Panc1 (cell line): ENCODE measurements at regions not wholly inside any gene's neighbourhood (a gene's known extent, or its start where the extent isn't known, plus 50 kb on each side); places are given as distances from the start of the nearest gene placed in this dataset.

Experiments used
- ATAC-seq: fragments of 200-7000 bp; cut with Tn5 transposase; 2 replicates; pipeline ENCODE4 v1.9.1; 2020; ENCODE audit warnings: mild to moderate bottlenecking, moderate library complexity
- BruUV-seq: library from RNA; stranded (reverse); fragments of 400-500 nt; replicated peaks from 2 replicates; lab custom pipeline; 2021; lab: Mats Ljungman, UMichigan
- CTCF ChIA-PET: fragments of 300-600 bp; sonication (Branson Sonifier 250); formaldehyde crosslinking; loops from one replicate; lab custom pipeline; 2022; ENCODE audit warnings: antibody characterized with exemption; lab: Charles Lee
- POLR2A ChIA-PET: fragments of 300-600 bp; sonication (Branson Sonifier 250); formaldehyde crosslinking; loops from one replicate; lab custom pipeline; 2022; ENCODE audit warnings: antibody characterized with exemption; lab: Charles Lee
- DNase-seq: peaks from one replicate; pipeline ENCODE4 v3.0.0-alpha.2; 2010; ENCODE audit warnings: low read depth, low spot score
- H3K27ac ChIP-seq: 2 replicates; pipeline ENCODE4 v1.5.1; 2011; ENCODE audit warnings: mild to moderate bottlenecking, low read length, inconsistent platforms
- H3K27me3 ChIP-seq: fragments of 200-500 bp; sonication (Bioruptor generic); 2 replicates; pipeline ENCODE4 v1.6.0; 2014; ENCODE audit warnings: low read length, inconsistent platforms; ENCODE audit not compliant: control insufficient read depth, insufficient read depth
- H3K36me3 ChIP-seq: fragments of 200-500 bp; sonication (Bioruptor generic); 2 replicates; pipeline ENCODE4 v1.5.1; 2014; ENCODE audit warnings: inconsistent platforms, mild to moderate bottlenecking, low read length, moderate library complexity; ENCODE audit not compliant: control insufficient read depth, insufficient read depth
- H3K4me1 ChIP-seq: 2 replicates; pipeline ENCODE4 v1.5.1; 2011; ENCODE audit warnings: inconsistent platforms, mild to moderate bottlenecking, low read length, moderate library complexity; ENCODE audit not compliant: control insufficient read depth, insufficient read depth
- H3K4me3 ChIP-seq, 2 experiments: 2 replicates each; pipeline ENCODE4 v1.5.1; 2011 to 2012; ENCODE audit warnings: low read depth in 2 of 2, low read length in 2 of 2, mild to moderate bottlenecking in 2 of 2, inconsistent platforms in 1 of 2, moderate library complexity in 1 of 2
- H3K9me3 ChIP-seq: fragments of 200-500 bp; sonication (Bioruptor generic); 2 replicates; pipeline ENCODE4 v1.5.1; 2014; ENCODE audit warnings: low read depth, mild to moderate bottlenecking, inconsistent platforms, low read length, moderate library complexity; ENCODE audit not compliant: control insufficient read depth, insufficient read depth
- CTCF ChIP-seq: fragments of 450-650 bp; IDR thresholded peaks from 2 replicates; pipeline ENCODE4 v1.5.1; 2017; ENCODE audit warnings: mild to moderate bottlenecking
- POLR2AphosphoS5 ChIP-seq: IDR thresholded peaks from 2 replicates; pipeline ENCODE4 v1.6.1; 2012; ENCODE audit warnings: mild to moderate bottlenecking, low read depth, low read length, moderate library complexity
- REST ChIP-seq, 2 experiments: IDR thresholded peaks; 2 replicates each; pipeline ENCODE4 v1.6.1; 2011 to 2012; ENCODE audit warnings: low read depth in 2 of 2, control low read depth in 1 of 2, low read length in 1 of 2, mild to moderate bottlenecking in 1 of 2, moderate library complexity in 1 of 2; ENCODE audit not compliant: insufficient read depth in 1 of 2
- SIN3A ChIP-seq: IDR thresholded peaks from 2 replicates; pipeline ENCODE4 v1.6.1; 2012; ENCODE audit warnings: low read depth, mild to moderate bottlenecking, low read length, moderate library complexity, borderline replicate concordance; ENCODE audit not compliant: insufficient read depth
- TCF7L2 ChIP-seq: IDR thresholded peaks from 2 replicates; pipeline ENCODE4 v1.6.1; 2011; ENCODE audit warnings: mild to moderate bottlenecking, low read depth, low read length, inconsistent platforms
- in situ Hi-C: cut with HindIII; loops from 2 replicates; pipeline ENCODE4 v1.10.0; 2016; ENCODE audit warnings: low sequenced_read_pairs, low pct_unique_long_range_greater_than_20kb
- intact Hi-C: fragments of 100-400 bp; cut with micrococcal nuclease; formaldehyde crosslinking; loops from one replicate; pipeline ENCODE4 v1.10.0; 2022; ENCODE audit not compliant: unreplicated experiment

DNA sequence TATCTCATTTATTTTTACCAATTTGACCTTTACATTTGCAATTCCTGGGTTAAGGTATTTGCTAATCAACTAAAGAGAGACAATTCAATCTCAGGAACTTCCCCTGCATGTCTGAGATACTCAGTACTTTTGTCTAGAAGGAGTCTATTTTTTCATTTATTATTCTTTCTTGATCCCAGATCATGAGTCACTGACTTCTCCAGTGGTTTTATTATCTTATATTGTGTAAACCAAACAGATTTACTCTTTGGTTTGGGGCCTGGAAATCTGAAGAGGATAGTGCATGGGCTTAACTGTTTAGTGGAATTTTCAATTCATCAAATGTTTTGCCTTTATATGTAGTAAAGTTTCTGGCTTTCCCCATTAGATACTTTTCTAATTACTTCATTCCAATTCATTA, 185.4 kb downstream of the ALG10B start:
- no peaks in the 10 kb centered on the region for H3K36me3 ChIP-seq
- no peak overlapping the region for H3K4me3 ChIP-seq
- no peaks in the 10 kb centered on the region for H3K4me1 ChIP-seq
- TF ChIP-seq CTCF: no peak
- TF ChIP-seq TCF7L2: no peak
- no peak for TF ChIP-seq POLR2AphosphoS5
- no peak for TF ChIP-seq REST (IDR thresholded peaks at IDR 0.05; ENCODE audit: insufficient read depth in 1 of 2, low read depth in 2 of 2, low read length in 1 of 2)
- no peak for TF ChIP-seq SIN3A
- H3K27ac ChIP-seq: no peak overlapping the region
- BruUV-seq: no TSS peak
- POLR2A ChIA-PET: interaction anchor here (0.6 kb wide), 1 partner anchor 269 kb away, joined by 3 read pairs; no protein-coding TSS in a partner anchor
- H3K27me3 ChIP-seq: no peaks in the 10 kb centered on the region
- intact Hi-C loops: no loop called here
- ATAC-seq (no peak), DNase-seq (no peak)
- in situ Hi-C loops: no loop called here
- H3K9me3 ChIP-seq: peaks cover 5% of the 10 kb centered on the region; the same call in 1 of the 2 replicates
- CTCF ChIA-PET: no interaction called here

- no peak for ATAC-seq
- ChIA-PET POLR2A (no interaction called here), CTCF (no interaction called here)
- intact Hi-C loops (no loop called here), in situ Hi-C loops (no loop called here)
- H3K4me3 ChIP-seq: no peak overlapping the region
- no peaks in the 10 kb centered on the region for H3K4me1 ChIP-seq
- no peaks in the 10 kb centered on the region for H3K27me3 ChIP-seq
- H3K27ac ChIP-seq: no peak overlapping the region
- TF ChIP-seq CTCF: no peak
- TF ChIP-seq POLR2AphosphoS5: no peak
- TF ChIP-seq TCF7L2: no peak
- no peak for TF ChIP-seq REST (IDR thresholded peaks at IDR 0.05; ENCODE audit: insufficient read depth in 1 of 2, low read depth in 2 of 2, low read length in 1 of 2)
- no peak for TF ChIP-seq SIN3A
- H3K36me3 ChIP-seq: no peaks in the 10 kb centered on the region
- H3K9me3 ChIP-seq: 0 out of 2 replicates have a peak, but pooled peaks cover 5% of the 10 kb centered on the region
- no TSS peak for BruUV-seq
- DNase-seq: no peak
Measured at GRCh38 chr12:38502415-38502814, 185.8 kb downstream of the ALG10B start.
